H1 (cell line): ENCODE measurements at regions not wholly inside any gene's neighbourhood (a gene's known extent, or its start where the extent isn't known, plus 50 kb on each side); places are given as distances from the start of the nearest gene placed in this dataset.

ENCODE experiments used
- EZH2 ChIP-seq: fragments of 200-600 bp; sonication (generic); IDR thresholded peaks from 2 replicates; pipeline ENCODE4 v1.7.1; 2012; ENCODE audit warnings: low read depth, mild to moderate bottlenecking, moderate library complexity, low read length, inconsistent platforms; ENCODE audit not compliant: severe bottlenecking
- POLR2A ChIP-seq, 2 experiments: IDR thresholded peaks; 1 replicate in 1 of 2; 2 replicates in 1 of 2; pipeline ENCODE4 v1.6.1; 2011; ENCODE audit warnings: low read depth in 2 of 2, low read length in 2 of 2, mild to moderate bottlenecking in 2 of 2; ENCODE audit errors: control extremely low read depth in 1 of 2
- RFX5 ChIP-seq: IDR thresholded peaks from 2 replicates; pipeline ENCODE4 v1.6.1; 2011; ENCODE audit warnings: low read depth, low read length, improper control_type of control experiment, borderline replicate concordance
- SRF ChIP-seq: IDR thresholded peaks from 2 replicates; pipeline ENCODE4 v1.6.1; 2011; ENCODE audit warnings: mild to moderate bottlenecking, low read depth, low read length, moderate library complexity
- YY1 ChIP-seq: IDR thresholded peaks from 2 replicates; pipeline ENCODE4 v1.6.1; 2011; ENCODE audit warnings: low read depth, mild to moderate bottlenecking, low read length
- TF ChIP-seq, protein P1 (sequence below), 3 experiments: IDR thresholded peaks; 1 replicate in 2 of 3; 2 replicates in 1 of 3; pipeline versions ENCODE4 v1.5.1 to v1.6.1; 2011; ENCODE audit warnings: low read length in 3 of 3, mild to moderate bottlenecking in 3 of 3, inconsistent platforms in 2 of 3, low read depth in 1 of 3, moderate library complexity in 1 of 3; ENCODE audit not compliant: insufficient read depth in 1 of 3; ENCODE audit errors: control extremely low read depth in 1 of 3
- TF ChIP-seq, protein P2 (sequence below): IDR thresholded peaks from 2 replicates; pipeline ENCODE4 v1.6.1; 2012; ENCODE audit warnings: inconsistent platforms

DNA sequence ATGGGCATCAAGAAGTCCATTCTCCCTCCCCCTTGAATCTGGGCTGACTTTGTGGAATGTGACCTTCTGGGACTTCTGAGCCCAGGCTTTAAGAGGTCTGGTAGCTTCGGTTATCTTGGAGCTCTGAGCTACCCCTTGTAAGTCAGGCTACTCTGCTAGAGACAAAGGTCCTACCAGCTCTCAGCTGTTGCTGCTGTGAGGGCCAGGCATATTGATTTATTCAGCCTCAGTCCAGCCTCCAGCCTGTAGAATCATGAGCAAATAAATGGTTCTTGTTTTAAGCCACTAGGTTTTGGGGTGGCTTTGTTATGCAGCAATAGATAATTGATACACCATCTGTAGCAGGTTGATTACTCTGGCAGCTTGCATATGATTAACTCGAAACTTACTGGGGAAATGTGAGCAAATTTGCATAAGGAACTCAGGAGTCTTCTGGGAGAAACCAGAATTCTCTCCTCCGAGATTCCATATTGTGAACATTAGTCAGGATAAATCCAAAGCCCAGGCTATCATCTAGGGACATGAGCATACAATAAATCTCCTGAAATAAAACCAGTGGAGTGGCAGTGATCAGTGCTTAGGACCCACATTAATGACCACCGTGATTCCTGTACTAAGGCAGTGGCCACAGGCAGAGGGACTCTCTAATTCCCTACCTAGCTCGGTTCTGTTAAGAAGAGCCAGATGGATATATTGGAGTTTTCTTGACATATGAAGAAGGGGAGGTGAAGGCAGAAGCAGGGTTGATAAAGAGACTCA is 336.1 kb downstream of the CDC5L start:
- TF ChIP-seq, protein P1, sequence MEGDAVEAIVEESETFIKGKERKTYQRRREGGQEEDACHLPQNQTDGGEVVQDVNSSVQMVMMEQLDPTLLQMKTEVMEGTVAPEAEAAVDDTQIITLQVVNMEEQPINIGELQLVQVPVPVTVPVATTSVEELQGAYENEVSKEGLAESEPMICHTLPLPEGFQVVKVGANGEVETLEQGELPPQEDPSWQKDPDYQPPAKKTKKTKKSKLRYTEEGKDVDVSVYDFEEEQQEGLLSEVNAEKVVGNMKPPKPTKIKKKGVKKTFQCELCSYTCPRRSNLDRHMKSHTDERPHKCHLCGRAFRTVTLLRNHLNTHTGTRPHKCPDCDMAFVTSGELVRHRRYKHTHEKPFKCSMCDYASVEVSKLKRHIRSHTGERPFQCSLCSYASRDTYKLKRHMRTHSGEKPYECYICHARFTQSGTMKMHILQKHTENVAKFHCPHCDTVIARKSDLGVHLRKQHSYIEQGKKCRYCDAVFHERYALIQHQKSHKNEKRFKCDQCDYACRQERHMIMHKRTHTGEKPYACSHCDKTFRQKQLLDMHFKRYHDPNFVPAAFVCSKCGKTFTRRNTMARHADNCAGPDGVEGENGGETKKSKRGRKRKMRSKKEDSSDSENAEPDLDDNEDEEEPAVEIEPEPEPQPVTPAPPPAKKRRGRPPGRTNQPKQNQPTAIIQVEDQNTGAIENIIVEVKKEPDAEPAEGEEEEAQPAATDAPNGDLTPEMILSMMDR (IDR thresholded peaks at IDR 0.05; ENCODE audit: control extremely low read depth in 1 of 3, insufficient read depth in 1 of 3, low read depth in 1 of 3, low read length in 3 of 3) = no peak
- no peak for TF ChIP-seq RFX5
- no peak for TF ChIP-seq POLR2A (IDR thresholded peaks at IDR 0.05; ENCODE audit: control extremely low read depth in 1 of 2, low read depth in 2 of 2, low read length in 2 of 2)
- TF ChIP-seq SRF = no peak
- TF ChIP-seq, protein P2, sequence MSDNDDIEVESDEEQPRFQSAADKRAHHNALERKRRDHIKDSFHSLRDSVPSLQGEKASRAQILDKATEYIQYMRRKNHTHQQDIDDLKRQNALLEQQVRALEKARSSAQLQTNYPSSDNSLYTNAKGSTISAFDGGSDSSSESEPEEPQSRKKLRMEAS = no peak
- TF ChIP-seq YY1 = no peak
- TF ChIP-seq EZH2 = no peak
